ENCODE measurements at regions not wholly inside any gene's neighbourhood (a gene's known extent, or its start where the extent isn't known, plus 50 kb on each side); places are given as distances from the start of the nearest gene placed in this dataset.
"Not testable (repeated sequence)": the region's sequence is repeated elsewhere in the genome, so short reads cannot be mapped to it uniquely, and the experiment has no call there.

DNA sequence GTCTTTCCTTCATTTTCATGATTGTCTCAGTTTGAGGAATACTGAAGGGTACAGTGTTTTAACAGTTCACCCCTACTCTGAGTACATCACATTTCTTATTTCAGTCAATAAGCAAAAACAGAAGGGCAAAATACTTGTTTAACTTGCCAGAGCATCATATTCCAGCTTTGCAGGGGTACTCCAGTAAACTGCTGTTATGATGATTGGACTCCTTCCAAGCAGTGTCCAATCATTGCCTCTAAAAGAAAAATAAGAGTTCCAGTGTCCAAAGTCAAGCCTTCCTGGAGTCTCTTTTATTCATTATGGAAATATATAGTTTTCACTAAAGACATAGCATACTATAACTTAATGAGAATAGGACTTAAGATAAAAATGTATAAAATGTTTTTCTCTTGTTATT lies 105.1 kb downstream of the FANCF start:
- H3K4me3 ChIP-seq: no peak overlapping the region
- DNase-seq (no peak), ATAC-seq (ENCODE audit: insufficient read depth, low FRiP score) (no peak)
- H3K9me3 ChIP-seq (ENCODE audit: control insufficient read depth in 4 of 4, insufficient read depth in 3 of 4, low read length in 3 of 4): peaks cover 0 to 2% (median 0%) of the 10 kb centered on the region in 4 donors
- TF ChIP-seq, protein P1, sequence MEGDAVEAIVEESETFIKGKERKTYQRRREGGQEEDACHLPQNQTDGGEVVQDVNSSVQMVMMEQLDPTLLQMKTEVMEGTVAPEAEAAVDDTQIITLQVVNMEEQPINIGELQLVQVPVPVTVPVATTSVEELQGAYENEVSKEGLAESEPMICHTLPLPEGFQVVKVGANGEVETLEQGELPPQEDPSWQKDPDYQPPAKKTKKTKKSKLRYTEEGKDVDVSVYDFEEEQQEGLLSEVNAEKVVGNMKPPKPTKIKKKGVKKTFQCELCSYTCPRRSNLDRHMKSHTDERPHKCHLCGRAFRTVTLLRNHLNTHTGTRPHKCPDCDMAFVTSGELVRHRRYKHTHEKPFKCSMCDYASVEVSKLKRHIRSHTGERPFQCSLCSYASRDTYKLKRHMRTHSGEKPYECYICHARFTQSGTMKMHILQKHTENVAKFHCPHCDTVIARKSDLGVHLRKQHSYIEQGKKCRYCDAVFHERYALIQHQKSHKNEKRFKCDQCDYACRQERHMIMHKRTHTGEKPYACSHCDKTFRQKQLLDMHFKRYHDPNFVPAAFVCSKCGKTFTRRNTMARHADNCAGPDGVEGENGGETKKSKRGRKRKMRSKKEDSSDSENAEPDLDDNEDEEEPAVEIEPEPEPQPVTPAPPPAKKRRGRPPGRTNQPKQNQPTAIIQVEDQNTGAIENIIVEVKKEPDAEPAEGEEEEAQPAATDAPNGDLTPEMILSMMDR (IDR thresholded peaks at IDR 0.05; ENCODE audit: control extremely low read depth, extremely low read depth): no peak
- no peaks in the 10 kb centered on the region for H3K4me1 ChIP-seq (ENCODE audit: control insufficient read depth in 5 of 5, insufficient read depth in 5 of 5, low read length in 5 of 5)
- peaks cover 0 to 2% (median 0%) of the 10 kb centered on the region in 3 donors for H3K27me3 ChIP-seq (ENCODE audit: control insufficient read depth in 3 of 3, insufficient read depth in 3 of 3, low read length in 2 of 3)
- H3K36me3 ChIP-seq (ENCODE audit: control insufficient read depth in 4 of 4, insufficient read depth in 4 of 4, low read length in 4 of 4): no peaks in the 10 kb centered on the region
- no peak overlapping the region for H3K9ac ChIP-seq (ENCODE audit: insufficient read depth in 1 of 2, low read length in 2 of 2)
- no peak overlapping the region for H3K27ac ChIP-seq (ENCODE audit: low read depth in 1 of 2, low read length in 1 of 2)

DNA sequence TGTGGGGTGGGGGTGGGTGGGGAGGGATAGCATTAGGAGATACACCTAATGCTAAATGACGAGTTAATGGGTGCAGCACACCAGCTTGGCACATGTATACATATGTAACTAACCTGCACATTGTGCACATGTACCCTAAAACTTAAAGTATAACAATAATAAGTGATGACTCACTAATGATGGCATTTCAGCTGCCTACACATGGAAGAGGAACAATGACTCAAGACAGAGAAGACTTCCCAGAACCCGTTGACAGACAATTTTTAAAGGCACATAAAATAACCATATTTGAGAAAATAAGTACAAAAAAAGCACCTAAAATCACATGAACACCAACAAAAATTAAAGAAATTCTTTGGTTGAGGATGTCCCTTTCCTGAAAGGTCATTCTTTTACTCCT lies 107.3 kb downstream of the FANCF start:
- H3K27me3 ChIP-seq (ENCODE audit: control insufficient read depth in 3 of 3, insufficient read depth in 3 of 3, low read length in 2 of 3); ATAC-seq (ENCODE audit: insufficient read depth, low FRiP score); H3K9ac ChIP-seq (ENCODE audit: insufficient read depth in 1 of 2, low read length in 2 of 2); DNase-seq; H3K9me3 ChIP-seq (ENCODE audit: control insufficient read depth in 4 of 4, insufficient read depth in 3 of 4, low read length in 3 of 4); H3K4me1 ChIP-seq (ENCODE audit: control insufficient read depth in 5 of 5, insufficient read depth in 5 of 5, low read length in 5 of 5); H3K36me3 ChIP-seq (ENCODE audit: control insufficient read depth in 4 of 4, insufficient read depth in 4 of 4, low read length in 4 of 4); H3K27ac ChIP-seq (ENCODE audit: low read depth in 1 of 2, low read length in 1 of 2); H3K4me3 ChIP-seq: not testable (repeated sequence)
- 73 to 79% methylated on average over 2 of the region's 2 CpGs for WGBS, 2 donors

DNA sequence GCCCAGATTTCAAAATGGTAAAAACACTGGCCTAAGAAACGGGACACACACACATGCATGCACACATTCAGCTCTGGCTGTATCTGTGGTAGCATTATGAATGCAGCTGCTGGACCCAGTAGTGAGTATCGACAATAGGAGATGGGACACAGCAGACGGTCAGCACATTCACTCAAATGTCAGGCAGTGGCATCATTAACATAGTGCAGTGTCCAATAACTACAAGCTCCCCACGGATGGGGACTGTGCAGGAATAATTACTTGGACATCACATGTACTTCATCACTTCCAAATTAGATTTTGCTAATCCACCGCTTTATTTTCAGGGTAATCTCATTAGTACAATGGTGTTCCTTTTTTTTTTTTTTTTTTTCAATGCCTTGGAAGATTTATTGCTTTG lies 109.5 kb downstream of the FANCF start:
- 79 to 87% methylated on average over 5 of the region's 5 CpGs for WGBS, 2 donors
- Histone ChIP-seq H3K4me1 (ENCODE audit: control insufficient read depth in 5 of 5, insufficient read depth in 5 of 5, low read length in 5 of 5) (no peaks in the 10 kb centered on the region), H3K9me3 (ENCODE audit: control insufficient read depth in 4 of 4, insufficient read depth in 3 of 4, low read length in 3 of 4) (peaks cover 0 to 2% (median 0%) of the 10 kb centered on the region in 4 donors), H3K36me3 (ENCODE audit: control insufficient read depth in 4 of 4, insufficient read depth in 4 of 4, low read length in 4 of 4) (no peaks in the 10 kb centered on the region), H3K4me3 (no peak overlapping the region), H3K27me3 (ENCODE audit: control insufficient read depth in 3 of 3, insufficient read depth in 3 of 3, low read length in 2 of 3) (peaks cover 0 to 2% (median 0%) of the 10 kb centered on the region in 3 donors), H3K27ac (ENCODE audit: low read depth in 1 of 2, low read length in 1 of 2) (no peak overlapping the region), H3K9ac (ENCODE audit: insufficient read depth in 1 of 2, low read length in 2 of 2) (no peak overlapping the region)
- TF ChIP-seq, protein P1 (IDR thresholded peaks at IDR 0.05; ENCODE audit: control extremely low read depth, extremely low read depth): no peak
- DNase-seq: no peak
- no peak for ATAC-seq (ENCODE audit: insufficient read depth, low FRiP score)

DNA sequence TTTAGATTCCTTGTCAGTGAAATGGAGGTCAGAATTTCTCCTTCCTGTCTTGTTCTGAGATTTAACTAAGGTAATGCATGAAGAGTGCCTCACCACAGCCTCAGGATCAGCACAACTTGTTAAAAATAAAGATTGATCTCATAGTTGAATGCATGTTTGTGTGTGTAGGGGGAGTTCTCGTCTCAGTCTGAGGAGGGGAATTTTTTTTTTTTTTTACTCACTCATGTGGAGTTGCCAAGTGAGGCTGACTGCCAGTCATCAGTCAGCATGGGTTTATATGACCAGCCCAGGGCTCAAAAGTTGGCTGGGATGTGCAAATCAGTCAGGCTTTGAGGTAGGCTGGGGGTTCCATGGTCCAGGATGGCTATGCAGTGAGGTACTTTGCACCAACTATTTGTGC lies 113.2 kb downstream of the FANCF start:
- Histone ChIP-seq H3K9me3 (ENCODE audit: control insufficient read depth in 4 of 4, insufficient read depth in 3 of 4, low read length in 3 of 4) (peaks cover 0 to 2% (median 0%) of the 10 kb centered on the region in 4 donors), H3K36me3 (ENCODE audit: control insufficient read depth in 4 of 4, insufficient read depth in 4 of 4, low read length in 4 of 4) (no peaks in the 10 kb centered on the region), H3K9ac (ENCODE audit: insufficient read depth in 1 of 2, low read length in 2 of 2) (no peak overlapping the region), H3K4me3 (no peak overlapping the region), H3K27me3 (ENCODE audit: control insufficient read depth in 3 of 3, insufficient read depth in 3 of 3, low read length in 2 of 3) (peaks cover 0 to 2% (median 0%) of the 10 kb centered on the region in 3 donors), H3K4me1 (ENCODE audit: control insufficient read depth in 5 of 5, insufficient read depth in 5 of 5, low read length in 5 of 5) (peaks cover 0 to 7% (median 0%) of the 10 kb centered on the region in 5 donors), H3K27ac (ENCODE audit: low read depth in 1 of 2, low read length in 1 of 2) (no peak overlapping the region)
- peak in 1 of 3 donors; percentile 1 for DNase-seq
- 41 to 44% methylated on average over 1 of the region's 1 CpG for WGBS, 2 donors
- ATAC-seq (ENCODE audit: insufficient read depth, low FRiP score): no peak
- TF ChIP-seq, protein P1 (IDR thresholded peaks at IDR 0.05; ENCODE audit: control extremely low read depth, extremely low read depth): no peak
